K562 (cell line): ENCODE measurements at regions not wholly inside any gene's neighbourhood (a gene's known extent, or its start where the extent isn't known, plus 50 kb on each side); places are given as distances from the start of the nearest gene placed in this dataset.

ENCODE experiments used
- ADNP ChIP-seq: fragments of 200-800 bp; sonication (Bioruptor generic); IDR thresholded peaks from 2 replicates; pipeline ENCODE4 v1.6.1; 2016; ENCODE audit warnings: missing genetic modification characterization, missing compliant biosample characterization
- HNRNPL ChIP-seq: fragments of 200-400 bp; formaldehyde crosslinking; IDR thresholded peaks from 2 replicates; pipeline ENCODE4 v1.6.1; 2017; ENCODE audit warnings: low read depth, mild to moderate bottlenecking, low read length
- KLF10 ChIP-seq: fragments of 250-450 bp; sonication (Bioruptor Pico); IDR thresholded peaks from 2 replicates; pipeline ENCODE4 v1.6.1; 2021; ENCODE audit warnings: matching md5 sums
- OTX1 ChIP-seq: fragments of 450-650 bp; formaldehyde crosslinking; IDR thresholded peaks from 2 replicates; pipeline ENCODE4 v1.4.0; 2022; ENCODE audit warnings: mild to moderate bottlenecking
- POLR2AphosphoS5 ChIP-seq: IDR thresholded peaks from 2 replicates; pipeline ENCODE4 v1.6.1; 2011; ENCODE audit warnings: mild to moderate bottlenecking, low read depth, low read length, moderate library complexity; ENCODE audit not compliant: control insufficient read depth, insufficient read depth
- RBFOX2 ChIP-seq: fragments of 200-400 bp; formaldehyde crosslinking; IDR thresholded peaks from 2 replicates; pipeline ENCODE4 v1.6.1; 2017; ENCODE audit warnings: low read depth, mild to moderate bottlenecking, low read length, moderate library complexity
- RBM17 ChIP-seq: fragments of 200-400 bp; formaldehyde crosslinking; IDR thresholded peaks from 2 replicates; pipeline ENCODE4 v1.6.1; 2017; ENCODE audit warnings: low read depth, mild to moderate bottlenecking, low read length, borderline replicate concordance
- RFX1 ChIP-seq: fragments of 450-650 bp; IDR thresholded peaks from 2 replicates; pipeline ENCODE4 v1.6.1; 2016; ENCODE audit warnings: mild to moderate bottlenecking, moderate library complexity
- RREB1 ChIP-seq: fragments of 250-450 bp; sonication (Bioruptor Pico); IDR thresholded peaks from 2 replicates; pipeline ENCODE4 v1.4.0; 2020
- ZFP36 ChIP-seq: fragments of 150-350 bp; IDR thresholded peaks from 2 replicates; pipeline ENCODE4 v1.6.1; 2018; ENCODE audit warnings: low read length, low read depth; ENCODE audit not compliant: partially characterized antibody
- ZKSCAN8 ChIP-seq: fragments of 200-800 bp; sonication (Bioruptor generic); IDR thresholded peaks from 2 replicates; pipeline ENCODE4 v1.6.1; 2016; ENCODE audit warnings: missing genetic modification characterization, missing compliant biosample characterization
- ZNF57 ChIP-seq: fragments of 450-650 bp; formaldehyde crosslinking; IDR thresholded peaks from 2 replicates; pipeline ENCODE4 v1.4.0; 2020; ENCODE audit warnings: mild to moderate bottlenecking, moderate library complexity
- ZNF655 ChIP-seq: fragments of 250-450 bp; sonication (Bioruptor Pico); IDR thresholded peaks from 2 replicates; pipeline ENCODE4 v1.5.0; 2021
- TF ChIP-seq, protein P1 (sequence below), 2 experiments: fragments of 450-650 bp; IDR thresholded peaks; 2 replicates each; pipeline ENCODE4 v1.6.1; 2018; ENCODE audit warnings: mild to moderate bottlenecking in 2 of 2, low read depth in 1 of 2; ENCODE audit not compliant: partially characterized antibody in 2 of 2
- TF ChIP-seq, protein P2 (sequence below): fragments of 450-650 bp; IDR thresholded peaks from 2 replicates; pipeline ENCODE4 v1.7.0; 2016; ENCODE audit warnings: borderline replicate concordance

- TF ChIP-seq RREB1 (CRISPR knock-in tag) (no peak), KLF10 (no peak), POLR2AphosphoS5 (no peak), ZKSCAN8 (CRISPR knock-in tag) (no peak), HNRNPL (no peak), ZFP36 (peak; percentile 26), ADNP (tag) (no peak), RBM17 (no peak), OTX1 (CRISPR knock-in tag) (no peak), RFX1 (no peak), RBFOX2 (no peak), ZNF57 (CRISPR knock-in tag) (no peak), ZNF655 (no peak)
- TF ChIP-seq, protein P1, sequence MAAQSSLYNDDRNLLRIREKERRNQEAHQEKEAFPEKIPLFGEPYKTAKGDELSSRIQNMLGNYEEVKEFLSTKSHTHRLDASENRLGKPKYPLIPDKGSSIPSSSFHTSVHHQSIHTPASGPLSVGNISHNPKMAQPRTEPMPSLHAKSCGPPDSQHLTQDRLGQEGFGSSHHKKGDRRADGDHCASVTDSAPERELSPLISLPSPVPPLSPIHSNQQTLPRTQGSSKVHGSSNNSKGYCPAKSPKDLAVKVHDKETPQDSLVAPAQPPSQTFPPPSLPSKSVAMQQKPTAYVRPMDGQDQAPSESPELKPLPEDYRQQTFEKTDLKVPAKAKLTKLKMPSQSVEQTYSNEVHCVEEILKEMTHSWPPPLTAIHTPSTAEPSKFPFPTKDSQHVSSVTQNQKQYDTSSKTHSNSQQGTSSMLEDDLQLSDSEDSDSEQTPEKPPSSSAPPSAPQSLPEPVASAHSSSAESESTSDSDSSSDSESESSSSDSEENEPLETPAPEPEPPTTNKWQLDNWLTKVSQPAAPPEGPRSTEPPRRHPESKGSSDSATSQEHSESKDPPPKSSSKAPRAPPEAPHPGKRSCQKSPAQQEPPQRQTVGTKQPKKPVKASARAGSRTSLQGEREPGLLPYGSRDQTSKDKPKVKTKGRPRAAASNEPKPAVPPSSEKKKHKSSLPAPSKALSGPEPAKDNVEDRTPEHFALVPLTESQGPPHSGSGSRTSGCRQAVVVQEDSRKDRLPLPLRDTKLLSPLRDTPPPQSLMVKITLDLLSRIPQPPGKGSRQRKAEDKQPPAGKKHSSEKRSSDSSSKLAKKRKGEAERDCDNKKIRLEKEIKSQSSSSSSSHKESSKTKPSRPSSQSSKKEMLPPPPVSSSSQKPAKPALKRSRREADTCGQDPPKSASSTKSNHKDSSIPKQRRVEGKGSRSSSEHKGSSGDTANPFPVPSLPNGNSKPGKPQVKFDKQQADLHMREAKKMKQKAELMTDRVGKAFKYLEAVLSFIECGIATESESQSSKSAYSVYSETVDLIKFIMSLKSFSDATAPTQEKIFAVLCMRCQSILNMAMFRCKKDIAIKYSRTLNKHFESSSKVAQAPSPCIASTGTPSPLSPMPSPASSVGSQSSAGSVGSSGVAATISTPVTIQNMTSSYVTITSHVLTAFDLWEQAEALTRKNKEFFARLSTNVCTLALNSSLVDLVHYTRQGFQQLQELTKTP (IDR thresholded peaks at IDR 0.05; ENCODE audit: low read depth in 1 of 2, partially characterized antibody in 2 of 2) = no peak
- TF ChIP-seq, protein P2, sequence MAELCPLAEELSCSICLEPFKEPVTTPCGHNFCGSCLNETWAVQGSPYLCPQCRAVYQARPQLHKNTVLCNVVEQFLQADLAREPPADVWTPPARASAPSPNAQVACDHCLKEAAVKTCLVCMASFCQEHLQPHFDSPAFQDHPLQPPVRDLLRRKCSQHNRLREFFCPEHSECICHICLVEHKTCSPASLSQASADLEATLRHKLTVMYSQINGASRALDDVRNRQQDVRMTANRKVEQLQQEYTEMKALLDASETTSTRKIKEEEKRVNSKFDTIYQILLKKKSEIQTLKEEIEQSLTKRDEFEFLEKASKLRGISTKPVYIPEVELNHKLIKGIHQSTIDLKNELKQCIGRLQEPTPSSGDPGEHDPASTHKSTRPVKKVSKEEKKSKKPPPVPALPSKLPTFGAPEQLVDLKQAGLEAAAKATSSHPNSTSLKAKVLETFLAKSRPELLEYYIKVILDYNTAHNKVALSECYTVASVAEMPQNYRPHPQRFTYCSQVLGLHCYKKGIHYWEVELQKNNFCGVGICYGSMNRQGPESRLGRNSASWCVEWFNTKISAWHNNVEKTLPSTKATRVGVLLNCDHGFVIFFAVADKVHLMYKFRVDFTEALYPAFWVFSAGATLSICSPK = no peak
These were observed 72.8 kb upstream of the BRD7 start (continued) for GRCh38 chr16:50441486-50442157.
